Neural cell (in vitro differentiated cells): ENCODE measurements at regions not wholly inside any gene's neighbourhood (a gene's known extent, or its start where the extent isn't known, plus 50 kb on each side); places are given as distances from the start of the nearest gene placed in this dataset.

Experiments
- H2AFZ ChIP-seq: fragments of 200-600, 300-800 bp; sonication (generic), shearing (Covaris generic); 2 replicates; pipeline ENCODE4 v1.6.0; 2014; ENCODE audit warnings: low read depth, mild to moderate bottlenecking, antibody characterized with exemption, low read length, moderate library complexity
- H3F3A ChIP-seq: fragments of 200-600 bp; shearing (Covaris generic); 2 replicates; pipeline ENCODE4 v1.6.1; 2016; ENCODE audit warnings: mild to moderate bottlenecking, moderate library complexity, mixed read lengths, antibody characterized with exemption, low read length; ENCODE audit not compliant: insufficient read depth, poor library complexity, severe bottlenecking
- H3K27ac ChIP-seq: fragments of 200-600, 300-800 bp; sonication (generic), shearing (Covaris generic); 2 replicates; pipeline ENCODE4 v1.5.1; 2014; ENCODE audit warnings: mild to moderate bottlenecking, low read length, moderate library complexity
- H3K27me3 ChIP-seq: fragments of 300-800, 200-600 bp; sonication (generic), shearing (Covaris generic); 2 replicates; pipeline ENCODE4 v1.6.0; 2014; ENCODE audit warnings: mild to moderate bottlenecking, low read depth, low read length, moderate library complexity; ENCODE audit not compliant: insufficient read depth
- H3K36me3 ChIP-seq: fragments of 300-800, 200-600 bp; sonication (generic), shearing (Covaris generic); 2 replicates; pipeline ENCODE4 v1.5.1; 2014; ENCODE audit warnings: mild to moderate bottlenecking, antibody characterized with exemption, low read length, moderate library complexity; ENCODE audit not compliant: insufficient read depth
- H3K4me2 ChIP-seq: fragments of 300-800, 200-600 bp; sonication (generic), shearing (Covaris generic); 2 replicates; pipeline ENCODE4 v1.6.0; 2014; ENCODE audit warnings: mild to moderate bottlenecking, low read length
- H3K4me3 ChIP-seq: fragments of 300-800, 200-600 bp; sonication (generic), shearing (Covaris generic); 2 replicates; pipeline ENCODE4 v1.5.1; 2014; ENCODE audit warnings: mild to moderate bottlenecking, low read length, moderate library complexity
- H3K79me2 ChIP-seq: fragments of 200-600 bp; shearing (Covaris generic); replicated peaks from 2 replicates; pipeline ENCODE4 v1.6.0; 2014; ENCODE audit warnings: mild to moderate bottlenecking, low read length, moderate library complexity; ENCODE audit not compliant: insufficient read depth
- H3K9ac ChIP-seq: fragments of 300-800, 200-600 bp; sonication (generic), shearing (Covaris generic); 2 replicates; pipeline ENCODE4 v1.6.1; 2016; ENCODE audit warnings: mild to moderate bottlenecking, low read length, mixed read lengths
- H3K9me2 ChIP-seq: fragments of 200-600 bp; shearing (Covaris generic); 2 replicates; pipeline ENCODE4 v1.6.1; 2016; ENCODE audit warnings: mild to moderate bottlenecking, low read length, mixed read lengths; ENCODE audit not compliant: insufficient read depth
- H3K9me3 ChIP-seq: fragments of 200-600, 300-800 bp; sonication (generic), shearing (Covaris generic); 2 replicates; pipeline ENCODE4 v1.6.1; 2016; ENCODE audit warnings: mild to moderate bottlenecking, mixed run types, low read length, moderate library complexity, mixed read lengths
- H4K20me1 ChIP-seq: fragments of 200-600 bp; shearing (Covaris generic); 2 replicates; pipeline ENCODE4 v1.6.1; 2016; ENCODE audit warnings: mild to moderate bottlenecking, mixed run types; ENCODE audit not compliant: insufficient read depth
- EP300 ChIP-seq: fragments of 450-650 bp; conservative IDR thresholded peaks from 2 replicates; pipeline ENCODE4 v1.6.1; 2014; ENCODE audit warnings: antibody characterized with exemption, mild to moderate bottlenecking, moderate library complexity; ENCODE audit not compliant: poor library complexity, severe bottlenecking
- EZH2 ChIP-seq: fragments of 200-600, 300-800 bp; shearing (Covaris generic), sonication (generic); IDR thresholded peaks from 2 replicates; pipeline ENCODE4 v1.6.1; 2014; ENCODE audit warnings: antibody characterized with exemption, low read length, borderline replicate concordance, mild to moderate bottlenecking; ENCODE audit not compliant: insufficient read depth, poor library complexity, severe bottlenecking
- MXI1 ChIP-seq: fragments of 450-650 bp; conservative IDR thresholded peaks from 2 replicates; pipeline ENCODE4 v1.6.1; 2014; ENCODE audit warnings: antibody characterized with exemption, mild to moderate bottlenecking; ENCODE audit not compliant: poor library complexity, severe bottlenecking
- POLR2AphosphoS5 ChIP-seq: IDR thresholded peaks from 2 replicates; pipeline ENCODE4 v1.6.1; 2012
- RAD21 ChIP-seq: fragments of 450-650 bp; conservative IDR thresholded peaks from 2 replicates; pipeline ENCODE4 v1.6.1; 2014; ENCODE audit warnings: antibody characterized with exemption, mild to moderate bottlenecking, moderate library complexity
- SMC3 ChIP-seq: fragments of 450-650 bp; conservative IDR thresholded peaks from 2 replicates; pipeline ENCODE4 v1.6.1; 2014; ENCODE audit warnings: antibody characterized with exemption, mild to moderate bottlenecking, moderate library complexity; ENCODE audit not compliant: poor library complexity
- TAF1 ChIP-seq: IDR thresholded peaks from 2 replicates; pipeline ENCODE4 v1.6.1; 2012; ENCODE audit warnings: low read depth
- TF ChIP-seq, protein P1 (sequence below): fragments of 450-650 bp; IDR thresholded peaks from 2 replicates; pipeline ENCODE4 v1.5.1; 2014; ENCODE audit warnings: antibody characterized with exemption, mild to moderate bottlenecking, moderate library complexity; ENCODE audit not compliant: poor library complexity, severe bottlenecking
- TF ChIP-seq, protein P2 (sequence below): IDR thresholded peaks from 2 replicates; pipeline ENCODE4 v1.6.1; 2012; ENCODE audit warnings: borderline replicate concordance

DNA sequence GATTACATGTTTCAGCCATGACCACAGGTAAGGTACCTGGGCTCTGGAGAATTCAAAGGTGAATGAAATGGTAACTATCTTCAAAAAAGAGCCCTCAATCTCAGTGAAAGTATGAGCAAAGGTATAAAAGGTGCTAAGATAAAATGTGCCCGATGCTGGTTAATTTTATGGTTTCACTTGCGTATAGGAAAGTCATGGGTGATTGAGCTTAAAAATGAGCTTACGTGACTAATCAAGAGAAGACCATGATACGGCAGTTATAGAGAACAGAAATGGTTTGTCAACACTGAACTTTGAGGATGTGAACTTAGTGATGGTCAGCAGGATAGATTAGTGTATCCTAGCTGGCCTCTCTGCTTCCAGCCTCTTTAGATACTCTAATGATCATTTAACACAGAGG is 320.1 kb downstream of the DEPDC1B start:
- H3K27ac ChIP-seq, result no peak overlapping the region
- H3K9ac ChIP-seq, result no peak overlapping the region
- H2AFZ ChIP-seq, result no peak overlapping the region
- no peaks in the 10 kb centered on the region for H3K9me2 ChIP-seq
- no peak overlapping the region for H3K4me3 ChIP-seq
- no peaks in the 10 kb centered on the region for H3K36me3 ChIP-seq
- no peaks in the 10 kb centered on the region for H4K20me1 ChIP-seq
- TF ChIP-seq TAF1 (no peak), EP300 (no peak), RAD21 (no peak), POLR2AphosphoS5 (no peak), SMC3 (no peak), EZH2 (no peak), MXI1 (no peak)
- TF ChIP-seq, protein P1, sequence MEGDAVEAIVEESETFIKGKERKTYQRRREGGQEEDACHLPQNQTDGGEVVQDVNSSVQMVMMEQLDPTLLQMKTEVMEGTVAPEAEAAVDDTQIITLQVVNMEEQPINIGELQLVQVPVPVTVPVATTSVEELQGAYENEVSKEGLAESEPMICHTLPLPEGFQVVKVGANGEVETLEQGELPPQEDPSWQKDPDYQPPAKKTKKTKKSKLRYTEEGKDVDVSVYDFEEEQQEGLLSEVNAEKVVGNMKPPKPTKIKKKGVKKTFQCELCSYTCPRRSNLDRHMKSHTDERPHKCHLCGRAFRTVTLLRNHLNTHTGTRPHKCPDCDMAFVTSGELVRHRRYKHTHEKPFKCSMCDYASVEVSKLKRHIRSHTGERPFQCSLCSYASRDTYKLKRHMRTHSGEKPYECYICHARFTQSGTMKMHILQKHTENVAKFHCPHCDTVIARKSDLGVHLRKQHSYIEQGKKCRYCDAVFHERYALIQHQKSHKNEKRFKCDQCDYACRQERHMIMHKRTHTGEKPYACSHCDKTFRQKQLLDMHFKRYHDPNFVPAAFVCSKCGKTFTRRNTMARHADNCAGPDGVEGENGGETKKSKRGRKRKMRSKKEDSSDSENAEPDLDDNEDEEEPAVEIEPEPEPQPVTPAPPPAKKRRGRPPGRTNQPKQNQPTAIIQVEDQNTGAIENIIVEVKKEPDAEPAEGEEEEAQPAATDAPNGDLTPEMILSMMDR, result no peak
- TF ChIP-seq, protein P2, sequence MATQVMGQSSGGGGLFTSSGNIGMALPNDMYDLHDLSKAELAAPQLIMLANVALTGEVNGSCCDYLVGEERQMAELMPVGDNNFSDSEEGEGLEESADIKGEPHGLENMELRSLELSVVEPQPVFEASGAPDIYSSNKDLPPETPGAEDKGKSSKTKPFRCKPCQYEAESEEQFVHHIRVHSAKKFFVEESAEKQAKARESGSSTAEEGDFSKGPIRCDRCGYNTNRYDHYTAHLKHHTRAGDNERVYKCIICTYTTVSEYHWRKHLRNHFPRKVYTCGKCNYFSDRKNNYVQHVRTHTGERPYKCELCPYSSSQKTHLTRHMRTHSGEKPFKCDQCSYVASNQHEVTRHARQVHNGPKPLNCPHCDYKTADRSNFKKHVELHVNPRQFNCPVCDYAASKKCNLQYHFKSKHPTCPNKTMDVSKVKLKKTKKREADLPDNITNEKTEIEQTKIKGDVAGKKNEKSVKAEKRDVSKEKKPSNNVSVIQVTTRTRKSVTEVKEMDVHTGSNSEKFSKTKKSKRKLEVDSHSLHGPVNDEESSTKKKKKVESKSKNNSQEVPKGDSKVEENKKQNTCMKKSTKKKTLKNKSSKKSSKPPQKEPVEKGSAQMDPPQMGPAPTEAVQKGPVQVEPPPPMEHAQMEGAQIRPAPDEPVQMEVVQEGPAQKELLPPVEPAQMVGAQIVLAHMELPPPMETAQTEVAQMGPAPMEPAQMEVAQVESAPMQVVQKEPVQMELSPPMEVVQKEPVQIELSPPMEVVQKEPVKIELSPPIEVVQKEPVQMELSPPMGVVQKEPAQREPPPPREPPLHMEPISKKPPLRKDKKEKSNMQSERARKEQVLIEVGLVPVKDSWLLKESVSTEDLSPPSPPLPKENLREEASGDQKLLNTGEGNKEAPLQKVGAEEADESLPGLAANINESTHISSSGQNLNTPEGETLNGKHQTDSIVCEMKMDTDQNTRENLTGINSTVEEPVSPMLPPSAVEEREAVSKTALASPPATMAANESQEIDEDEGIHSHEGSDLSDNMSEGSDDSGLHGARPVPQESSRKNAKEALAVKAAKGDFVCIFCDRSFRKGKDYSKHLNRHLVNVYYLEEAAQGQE, result no peak
- H3K9me3 ChIP-seq, result no peaks in the 10 kb centered on the region
- no peak overlapping the region for H3K4me2 ChIP-seq
- H3K79me2 ChIP-seq, result no peaks in the 10 kb centered on the region
- no peaks in the 10 kb centered on the region for H3K27me3 ChIP-seq
- no peaks in the 10 kb centered on the region for H3F3A ChIP-seq

DNA sequence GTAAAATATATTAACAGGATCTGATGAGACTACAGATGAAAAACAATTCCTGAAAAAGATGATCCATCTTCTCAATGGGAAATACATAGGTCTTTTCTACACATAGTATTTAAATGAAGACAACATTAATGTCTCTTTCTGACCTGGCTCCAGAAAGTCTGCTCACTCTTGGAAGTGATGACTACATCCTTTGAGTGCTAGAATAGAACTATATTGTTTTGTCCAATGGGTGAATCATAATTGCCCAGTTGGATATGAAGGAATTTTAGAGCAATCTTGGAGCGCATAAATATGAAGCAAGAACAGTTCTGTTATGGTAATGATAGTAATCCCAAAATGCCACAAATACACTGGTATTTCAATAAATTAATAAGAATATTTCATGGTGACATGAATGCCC is 322.1 kb downstream of the DEPDC1B start:
- H3K27me3 ChIP-seq, result no peaks in the 10 kb centered on the region
- no peaks in the 10 kb centered on the region for H4K20me1 ChIP-seq
- H3K36me3 ChIP-seq, result no peaks in the 10 kb centered on the region
- H3K9me3 ChIP-seq, result no peaks in the 10 kb centered on the region
- no peaks in the 10 kb centered on the region for H3K79me2 ChIP-seq
- H3K4me3 ChIP-seq, result no peak overlapping the region
- no peak overlapping the region for H3K27ac ChIP-seq
- no peak overlapping the region for H3K9ac ChIP-seq
- H3F3A ChIP-seq, result no peaks in the 10 kb centered on the region
- no peaks in the 10 kb centered on the region for H3K9me2 ChIP-seq
- TF ChIP-seq TAF1 (no peak), POLR2AphosphoS5 (no peak)
- TF ChIP-seq, protein P1, result no peak
- H2AFZ ChIP-seq, result no peak overlapping the region
- H3K4me2 ChIP-seq, result no peak overlapping the region
